DMS114 treated with DMSO at 0.1 percent for 48 hours (cell line): ENCODE measurements at regions not wholly inside any gene's neighbourhood (a gene's known extent, or its start where the extent isn't known, plus 50 kb on each side); places are given as distances from the start of the nearest gene placed in this dataset.
"Not testable (repeated sequence)": the region's sequence is repeated elsewhere in the genome, so short reads cannot be mapped to it uniquely, and the experiment has no call there.

Source experiments
- DNase-seq: peaks from one replicate; lab custom pipeline; 2025; ENCODE audit not compliant: unreplicated experiment; lab: John Stamatoyannopoulos, UW

DNA sequence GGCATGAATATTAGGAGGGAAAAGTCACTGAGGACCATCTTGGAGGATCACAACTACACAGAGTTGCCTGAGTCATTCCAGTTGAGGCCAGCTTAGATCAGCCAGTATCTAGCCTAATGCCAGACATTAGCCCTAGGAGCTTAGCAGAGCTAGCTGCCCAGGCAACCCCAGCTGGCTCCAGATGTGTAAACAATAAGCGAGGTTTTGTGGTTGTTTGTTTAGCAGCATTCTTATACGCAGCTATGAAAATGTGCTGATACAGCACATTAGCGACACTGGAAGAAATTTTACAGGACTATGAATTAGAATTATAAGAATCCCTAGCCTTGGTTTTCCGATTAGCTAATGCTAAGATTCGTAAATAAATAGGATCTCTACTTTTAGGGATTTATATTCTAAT, 59.3 kb downstream of the BTBD3 start:
- DNase-seq, result no peak

DNA sequence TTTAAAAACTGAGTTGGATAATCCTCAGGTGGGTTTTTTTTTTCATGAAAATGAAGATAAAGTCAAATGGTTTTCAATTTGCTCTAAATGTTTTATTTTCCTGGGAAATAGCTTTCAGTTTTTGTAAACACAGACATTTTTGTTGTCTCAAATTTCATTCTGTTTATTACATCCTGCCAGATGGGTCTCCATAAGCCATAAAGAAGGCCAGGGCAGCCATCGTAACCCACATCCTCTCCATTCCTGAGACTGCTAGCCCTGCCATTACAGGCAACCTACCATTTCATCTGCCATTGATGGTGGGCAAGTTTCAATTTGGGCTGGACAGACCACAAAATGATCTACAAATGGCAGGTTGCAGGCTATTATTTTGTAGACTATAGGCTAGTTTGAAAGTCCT, 60.8 kb downstream of the BTBD3 start:
- DNase-seq, result no peak

DNA sequence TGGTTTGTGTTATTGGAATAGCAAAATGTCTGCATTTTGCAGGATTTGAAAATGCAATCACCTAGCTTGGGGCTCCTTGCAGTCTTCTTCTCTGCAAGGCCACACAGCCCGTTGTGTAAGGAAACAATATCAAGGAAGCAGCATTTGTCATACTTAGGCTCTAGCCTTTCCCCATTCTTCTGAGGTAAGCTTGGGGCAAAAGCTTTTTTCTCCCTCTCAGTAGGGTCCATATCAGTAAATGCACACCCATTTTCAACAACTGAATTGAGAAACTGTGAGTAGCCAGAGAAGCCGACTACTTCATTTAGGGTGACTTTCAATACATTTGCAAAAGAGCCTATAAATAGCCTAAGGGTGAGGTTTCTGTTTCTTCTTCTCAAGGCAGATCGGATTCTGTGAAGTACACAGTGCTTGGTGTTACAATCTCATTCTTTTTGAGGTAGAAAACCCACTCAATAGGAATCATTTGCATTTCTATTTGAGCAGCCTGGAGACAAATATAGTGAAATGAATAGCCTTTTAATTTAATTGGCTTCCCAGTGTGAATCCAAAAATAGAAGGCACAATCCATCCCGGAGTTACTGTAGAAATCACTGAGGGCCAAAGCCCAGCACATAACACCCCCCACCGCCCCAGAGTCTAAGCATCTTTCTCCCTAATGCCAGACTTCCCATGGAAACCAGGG, 61.8 kb downstream of the BTBD3 start:
- no peak for DNase-seq

DNA sequence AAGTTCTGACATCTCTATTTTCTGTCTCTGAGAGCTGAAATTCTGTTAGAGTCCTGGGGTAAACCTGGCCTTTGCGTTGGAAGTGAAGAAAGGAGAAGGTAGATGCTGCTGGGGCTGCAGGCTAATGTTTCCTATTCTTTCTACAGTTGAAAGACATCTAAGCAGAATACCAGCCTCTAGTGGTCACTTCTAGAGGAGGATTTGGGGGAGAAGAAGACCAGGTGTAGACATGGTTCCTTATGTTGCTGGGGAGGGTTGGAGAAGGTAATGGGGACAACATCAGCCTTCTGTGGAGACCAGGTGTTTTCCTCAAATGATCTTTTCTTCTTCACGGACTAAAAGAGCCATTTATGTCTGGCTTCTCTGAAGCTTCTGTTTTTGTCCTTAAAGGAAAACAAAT, 62.6 kb downstream of the BTBD3 start:
- no peak for DNase-seq

DNA sequence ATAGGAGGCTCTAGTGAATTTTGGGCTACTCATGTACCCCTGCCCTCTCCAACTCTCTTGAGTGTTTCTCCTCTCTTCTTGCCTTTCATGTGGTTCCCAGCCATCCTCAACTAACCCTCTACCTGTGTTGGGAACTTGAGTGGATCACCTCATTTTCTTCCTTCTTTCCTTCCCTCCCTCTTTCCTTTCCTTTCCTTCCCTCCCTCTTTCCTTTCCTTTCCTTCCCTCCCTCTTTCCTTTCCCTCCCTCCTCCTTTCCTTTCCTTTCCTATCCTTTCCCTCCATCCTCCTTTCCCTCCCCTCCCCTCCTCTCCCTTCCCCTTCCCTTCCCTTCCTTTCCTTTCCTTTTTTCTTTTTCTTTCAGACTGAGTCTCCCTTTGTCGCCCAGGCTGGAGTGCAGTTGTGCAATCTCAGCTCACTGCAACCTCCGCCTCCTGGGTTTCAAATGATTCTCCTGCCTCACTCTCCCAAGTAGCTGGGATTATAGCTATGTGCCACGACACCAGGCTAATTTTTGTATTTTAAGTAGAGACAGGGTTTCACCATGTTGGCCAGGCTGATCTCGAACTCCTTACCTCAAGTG, 63.8 kb downstream of the BTBD3 start:
- DNase-seq, result no peak

DNA sequence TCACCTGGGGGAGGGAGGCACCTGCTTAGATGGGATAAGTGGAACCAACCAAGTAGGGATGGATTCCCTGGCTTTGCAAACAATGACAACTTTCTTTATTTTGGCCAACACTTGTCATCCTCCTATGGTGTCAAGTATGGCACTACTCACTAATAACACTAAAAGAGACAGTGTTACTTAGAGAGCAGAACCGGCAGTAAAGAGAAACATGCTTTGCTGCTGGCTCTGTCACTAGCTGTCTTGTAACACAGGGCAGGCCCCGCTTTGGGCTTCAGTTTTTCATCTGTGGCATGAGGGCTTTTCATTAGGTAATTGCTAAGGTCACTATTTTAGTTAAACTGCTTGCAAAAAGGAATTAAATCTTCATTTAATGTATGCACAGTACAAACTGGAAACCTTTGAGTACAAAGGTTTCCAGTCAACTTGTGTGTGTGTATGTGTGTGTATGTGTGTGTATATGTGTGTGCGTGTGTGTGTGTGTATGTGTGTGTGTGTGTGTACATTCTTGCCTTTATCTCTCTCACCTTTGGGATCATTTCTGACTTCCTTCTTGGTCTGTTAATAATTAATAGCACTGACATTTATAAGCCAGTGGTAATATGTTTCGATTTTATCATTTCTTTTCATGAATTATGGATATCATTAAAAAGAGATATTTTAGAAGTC, 64.7 kb downstream of the BTBD3 start:
- no peak for DNase-seq

DNA sequence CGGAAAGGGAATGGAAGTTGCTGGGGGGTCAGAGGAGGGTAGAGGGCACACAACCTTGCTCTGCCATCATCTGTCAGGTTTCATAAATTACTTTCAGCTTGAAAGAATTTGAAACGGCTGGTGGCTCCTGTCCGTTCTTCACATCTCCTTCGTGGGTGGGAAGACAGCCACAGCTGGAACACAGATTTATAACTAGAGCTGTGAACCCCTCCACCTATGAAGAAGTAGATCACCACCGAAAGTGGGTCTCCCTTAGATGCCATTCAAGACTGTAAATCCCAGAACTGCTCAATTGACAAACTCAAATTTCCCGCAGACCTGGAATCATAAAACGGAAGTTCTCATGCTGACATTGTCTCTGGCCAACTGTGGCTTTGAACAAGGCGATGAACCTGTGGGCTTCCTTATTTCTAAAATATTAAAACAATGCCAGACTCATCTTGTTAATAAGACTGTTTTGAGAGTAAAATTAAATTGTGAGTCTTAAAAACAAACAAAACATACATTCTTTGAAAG, 65.3 kb downstream of the BTBD3 start:
- DNase-seq, result no peak

DNA sequence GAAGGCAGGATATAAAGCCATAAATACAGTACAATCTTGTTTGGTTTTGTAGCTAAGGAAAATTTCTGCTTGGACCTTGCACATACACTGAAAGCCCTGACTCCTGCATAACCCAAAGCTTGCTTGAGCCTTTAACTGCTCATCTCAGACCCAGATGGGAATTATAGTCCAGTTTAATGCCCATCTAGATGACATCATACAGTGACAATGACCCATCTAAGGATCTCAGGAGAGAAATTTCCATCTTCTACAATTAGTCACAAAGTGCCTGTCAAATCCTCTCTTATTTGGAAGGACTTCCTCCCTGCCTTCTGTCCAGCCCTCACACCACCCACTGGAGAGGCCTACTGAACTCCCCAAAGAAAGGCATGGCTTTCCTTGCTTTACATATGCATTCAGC, 69.3 kb downstream of the BTBD3 start:
- DNase-seq, result no peak

DNA sequence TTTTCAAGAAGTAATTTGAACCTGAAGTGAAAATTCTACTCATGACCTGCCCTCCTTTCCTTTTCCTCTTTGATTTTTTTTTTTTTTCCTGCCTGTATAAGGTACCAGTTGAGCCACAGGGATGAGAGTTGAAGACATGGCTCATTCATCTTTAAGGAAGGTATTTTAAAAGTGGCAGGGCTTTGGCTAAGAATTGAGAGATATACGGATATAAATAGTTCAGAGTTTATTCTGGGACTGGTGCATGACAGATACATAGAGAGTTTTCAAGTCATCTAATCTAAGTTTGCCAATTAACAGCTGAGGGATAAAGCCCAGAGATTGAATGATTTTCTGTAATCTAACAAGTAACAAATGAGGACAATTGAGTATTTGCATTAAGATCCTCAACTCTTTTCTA, 69.8 kb downstream of the BTBD3 start:
- no peak for DNase-seq

DNA sequence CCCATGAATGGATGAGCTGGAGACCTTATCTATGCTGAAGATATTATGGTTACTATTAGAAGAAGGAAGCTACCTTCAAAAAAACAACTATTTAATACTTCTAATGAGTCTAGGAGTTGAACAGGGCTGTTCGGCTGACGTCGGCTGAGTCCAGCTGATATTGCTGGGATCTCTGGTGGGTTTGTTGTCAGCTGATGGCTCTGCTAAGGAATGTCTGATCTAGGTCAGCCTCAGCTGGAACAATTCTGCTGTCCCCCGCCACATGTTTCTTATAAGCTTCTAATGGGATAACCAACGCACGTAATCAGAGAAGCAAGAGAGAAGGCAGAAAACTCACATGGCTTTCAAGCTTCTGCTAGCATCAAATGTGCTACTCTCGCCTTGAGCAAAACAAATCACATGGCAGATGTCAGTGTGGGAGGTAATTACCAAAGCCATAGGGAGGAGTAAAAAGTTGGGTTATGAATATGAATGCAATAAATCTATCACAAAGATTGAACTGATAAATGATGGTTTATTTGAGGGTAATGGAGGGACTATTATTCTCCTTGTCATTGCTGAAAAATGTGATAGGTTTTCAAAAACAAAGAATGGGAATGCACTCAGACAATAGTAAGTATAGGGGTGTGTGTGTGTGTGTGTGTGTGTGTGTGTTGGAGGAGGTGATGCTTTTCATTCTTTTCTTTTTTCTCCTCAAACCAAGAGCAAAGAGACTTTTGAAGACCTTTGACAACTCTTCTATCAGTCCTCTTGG, 71.5 kb downstream of the BTBD3 start:
- DNase-seq, result no peak

DNA sequence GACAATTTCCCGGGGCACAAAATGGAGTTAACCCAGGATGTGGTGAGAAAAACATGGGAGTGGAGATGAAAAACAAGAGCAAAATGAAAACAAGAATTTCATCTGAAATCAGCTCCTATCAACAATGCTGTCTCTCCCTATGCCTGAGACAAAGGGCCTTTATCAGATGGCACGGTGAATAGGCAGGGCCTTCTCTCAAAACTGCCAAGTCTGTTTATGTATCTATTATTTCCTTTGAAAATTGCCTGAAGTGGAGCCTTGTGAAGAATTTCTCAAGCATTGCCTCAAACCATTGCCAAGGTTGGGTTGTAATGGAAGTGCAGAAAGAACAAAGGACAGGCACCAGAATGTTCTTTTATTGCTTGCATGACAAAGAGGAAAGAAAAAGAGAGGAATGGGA, 74.7 kb downstream of the BTBD3 start:
- DNase-seq, result no peak

DNA sequence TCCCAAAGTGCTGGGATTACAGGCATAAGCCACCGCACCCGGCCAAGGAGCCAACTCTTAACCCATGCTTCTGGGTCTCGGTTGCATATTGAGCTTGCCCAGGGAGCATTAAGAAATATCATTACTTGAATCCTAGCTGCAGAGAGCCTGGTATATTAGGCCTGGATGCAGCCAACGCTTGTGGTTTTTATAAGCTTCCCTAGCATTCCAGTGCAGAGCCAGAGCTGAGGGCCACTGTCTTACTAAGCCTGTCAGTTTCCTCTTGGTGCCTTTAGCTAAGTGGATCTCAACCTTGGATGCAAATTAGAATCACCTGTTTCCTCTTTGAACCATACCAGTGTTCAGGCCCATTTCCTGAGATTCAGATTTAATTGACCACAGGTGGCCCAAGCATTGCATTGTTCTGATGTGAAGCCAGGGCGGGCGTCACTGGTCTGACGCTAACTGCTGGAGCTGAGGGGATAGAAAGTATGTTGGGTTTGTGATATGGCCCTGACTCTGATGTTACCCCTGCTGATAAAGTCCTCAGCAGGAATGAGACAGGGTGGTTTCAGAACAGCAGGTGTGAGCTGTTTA, 76.3 kb downstream of the BTBD3 start:
- no peak for DNase-seq

DNA sequence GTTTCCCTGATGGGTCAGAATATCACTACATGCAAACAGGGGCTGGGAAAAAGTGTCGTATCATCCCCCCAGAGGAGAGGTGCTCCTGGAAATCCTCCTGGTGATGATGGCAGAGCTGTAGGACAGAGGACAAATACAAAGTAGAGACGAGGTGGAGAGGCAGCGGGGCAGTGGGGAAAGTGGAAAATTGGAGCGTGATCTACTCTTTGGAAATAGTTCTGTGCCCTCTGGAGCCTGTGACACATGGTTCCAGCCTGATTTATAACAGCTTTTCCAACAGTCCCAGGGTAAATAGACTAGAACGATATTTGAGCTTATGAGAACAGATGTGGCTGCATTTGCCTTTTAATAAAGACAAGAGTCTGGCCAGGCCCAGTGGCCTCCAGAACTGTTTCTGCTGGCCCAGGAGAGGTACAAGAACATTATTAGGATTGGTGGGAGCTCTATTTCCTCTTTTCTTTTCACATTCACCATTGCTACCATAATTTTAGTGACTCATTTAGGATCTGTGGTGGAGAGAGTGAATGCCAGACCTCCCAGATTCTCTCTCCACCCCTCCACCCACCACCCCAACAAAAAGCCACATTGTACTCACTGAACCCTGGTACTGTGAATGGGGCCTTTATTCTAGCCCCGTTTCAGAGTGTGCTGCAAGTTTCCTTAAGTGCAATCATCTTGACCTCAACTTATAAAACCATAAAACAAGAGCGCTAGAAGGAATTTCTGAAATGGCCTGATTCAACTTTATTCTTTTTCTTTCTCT, 78.3 kb downstream of the BTBD3 start:
- DNase-seq, result no peak

DNA sequence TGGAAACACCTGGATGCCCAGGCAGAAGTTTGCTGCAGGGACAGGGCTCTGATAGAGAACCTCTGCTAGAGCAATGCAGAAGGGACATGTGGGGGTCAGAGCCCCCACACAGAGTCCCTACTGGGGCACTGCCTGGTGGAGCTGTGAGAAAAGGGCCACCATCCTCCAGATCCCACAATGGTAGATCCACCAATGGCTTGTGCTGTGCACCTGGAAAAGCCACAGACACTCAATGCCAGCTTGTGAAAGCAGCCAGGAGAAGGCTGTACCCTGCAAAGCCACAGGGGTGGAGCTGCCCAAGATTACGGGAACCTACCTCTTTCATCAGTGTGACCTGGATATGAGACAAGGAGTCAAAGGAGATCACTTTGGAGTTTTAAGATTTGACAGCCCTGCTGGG, 87.1 kb downstream of the BTBD3 start:
- not testable (repeated sequence) for DNase-seq

DNA sequence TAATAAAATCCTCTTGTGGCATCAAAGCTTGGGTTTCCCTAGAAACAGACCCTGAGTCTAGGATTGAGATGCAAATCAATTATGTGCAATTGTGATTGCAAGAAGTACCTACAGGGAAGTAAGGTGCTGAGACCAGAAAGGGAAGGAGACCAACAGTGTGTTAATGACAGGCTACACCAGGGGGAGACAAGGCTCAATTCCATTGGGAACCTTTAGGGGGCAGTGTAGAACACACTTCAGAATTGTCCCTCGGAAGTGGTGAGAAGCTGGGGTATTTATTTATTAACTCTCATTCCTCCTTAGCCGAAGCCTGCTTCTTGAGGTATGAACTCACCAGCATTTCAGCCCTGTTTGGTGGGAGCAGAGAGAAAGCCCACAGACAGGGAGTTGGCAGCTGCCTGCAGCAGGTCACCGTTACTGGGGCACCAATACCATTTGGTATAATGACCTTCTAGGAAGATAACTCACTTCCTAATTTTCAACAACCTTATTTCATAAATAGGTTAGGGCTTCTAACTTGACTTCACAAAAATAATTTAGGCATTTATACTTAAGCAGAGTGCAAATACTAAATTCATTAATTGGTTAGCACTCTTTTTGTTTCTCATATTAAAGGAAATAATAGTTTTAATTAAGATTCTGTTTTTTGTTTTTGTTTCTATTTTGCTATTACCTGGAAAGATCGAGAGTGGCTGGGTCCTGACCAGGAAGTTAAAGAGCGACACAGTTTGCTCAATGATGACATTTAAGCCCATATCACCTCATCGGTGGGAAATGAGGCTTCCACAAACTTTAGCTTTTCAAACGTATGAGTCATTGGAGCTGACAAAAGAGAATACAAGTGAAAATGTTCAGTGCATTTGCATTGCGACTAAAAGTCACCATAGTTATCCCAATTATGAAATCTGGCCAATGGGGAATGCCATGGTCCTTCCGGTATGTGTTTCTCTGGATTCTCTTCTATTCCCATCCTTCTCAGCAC, 94.8 kb downstream of the BTBD3 start:
- DNase-seq, result no peak

DNA sequence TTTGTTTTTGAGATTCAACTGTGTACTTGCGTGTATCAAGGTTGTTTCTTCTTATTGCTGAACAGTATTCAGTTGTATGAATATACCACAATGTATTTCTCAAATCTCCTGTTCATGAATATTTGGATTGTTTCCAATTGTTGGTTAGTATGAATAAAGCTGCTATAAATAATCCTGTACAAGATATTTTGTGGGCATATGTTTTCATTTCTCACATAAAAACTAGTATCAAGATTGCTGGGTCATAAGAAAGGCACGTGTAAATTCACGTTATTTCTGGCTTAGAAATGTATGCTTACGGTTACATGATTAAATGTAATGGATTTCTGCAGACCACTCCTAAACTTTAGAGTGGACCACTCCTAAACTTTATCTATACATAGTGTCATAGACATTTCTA, 96.6 kb downstream of the BTBD3 start:
- DNase-seq, result no peak

DNA sequence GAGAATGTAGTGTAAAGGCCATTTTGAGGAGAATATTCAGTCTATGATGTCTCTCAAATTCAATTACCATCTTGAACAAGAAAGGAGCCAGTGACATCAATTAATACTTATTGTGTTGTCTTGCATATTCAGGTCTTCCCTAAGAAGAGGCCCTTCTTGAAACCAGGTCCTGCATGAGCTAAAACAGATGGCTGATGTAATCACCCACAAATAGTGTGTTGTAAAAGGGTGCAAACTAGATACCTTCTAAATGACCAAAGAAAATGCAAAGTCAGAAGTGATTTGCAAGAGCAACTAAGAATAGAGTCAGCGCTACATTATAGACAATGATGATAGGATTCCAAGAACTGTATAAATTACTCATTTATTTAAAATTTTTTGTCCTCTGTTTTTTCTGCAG, 97.0 kb downstream of the BTBD3 start:
- no peak for DNase-seq

DNA sequence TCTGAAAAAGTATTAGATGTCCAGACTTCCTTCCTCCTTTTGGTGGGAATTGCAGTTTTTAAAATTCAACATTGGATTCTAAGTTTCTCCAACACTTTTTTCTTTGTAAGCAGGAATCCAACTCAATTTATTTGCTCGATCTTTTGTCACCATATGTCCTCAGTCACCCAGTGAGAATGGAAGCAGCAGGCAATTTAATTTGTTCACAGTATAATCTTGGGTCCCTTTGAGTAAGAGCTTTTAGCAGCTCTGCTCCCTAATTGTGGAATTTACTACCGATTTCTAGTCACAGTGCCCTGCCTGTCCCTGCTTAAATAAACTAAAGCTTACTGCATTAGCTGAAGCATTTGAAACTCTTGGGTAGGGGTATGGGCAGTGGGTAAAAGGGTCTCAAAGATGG, 98.6 kb downstream of the BTBD3 start:
- no peak for DNase-seq

DNA sequence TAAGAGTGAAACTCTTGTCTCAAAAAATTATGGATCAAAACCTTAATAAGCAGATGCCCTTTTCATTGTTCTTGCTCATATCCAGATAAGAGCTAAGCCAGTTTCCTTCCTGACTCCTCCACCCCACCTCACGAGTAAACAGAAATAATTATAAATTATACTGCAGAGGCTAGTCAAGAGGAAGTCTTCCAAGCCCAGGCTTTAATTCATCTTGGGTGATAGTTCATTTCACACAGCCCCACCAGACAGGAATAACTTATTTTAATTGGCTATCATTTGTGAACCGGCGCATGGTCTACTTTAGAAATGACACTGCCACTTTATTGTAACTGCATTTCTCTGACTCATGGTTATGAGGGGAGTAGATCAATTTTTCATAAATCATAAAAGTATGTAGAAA, 102.0 kb downstream of the BTBD3 start:
- no peak for DNase-seq

DNA sequence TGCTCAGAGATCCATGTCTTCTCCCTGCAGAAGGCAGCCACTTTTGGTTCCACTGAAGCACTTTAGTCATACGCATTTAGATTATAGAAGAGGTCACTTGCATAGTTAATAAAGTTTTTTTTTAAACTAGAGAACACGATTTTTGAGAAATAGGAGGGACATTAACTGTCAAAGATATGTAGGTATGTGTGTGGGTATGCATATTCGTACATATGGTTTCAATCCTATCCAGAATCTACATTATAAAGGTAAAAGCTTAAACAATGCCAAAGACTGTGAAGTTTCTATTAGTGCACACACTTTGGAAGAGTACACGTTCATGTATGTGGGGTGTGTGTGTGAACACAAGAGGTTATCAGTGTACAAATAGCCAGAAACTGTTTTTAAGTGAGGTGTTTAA, 103.2 kb downstream of the BTBD3 start:
- DNase-seq, result no peak
